ENCODE measurements at regions not wholly inside any gene's neighbourhood (a gene's known extent, or its start where the extent isn't known, plus 50 kb on each side); places are given as distances from the start of the nearest gene placed in this dataset.

- no peak for TF ChIP-seq CTCF (IDR thresholded peaks at IDR 0.05; ENCODE audit: control insufficient read depth, insufficient read depth, low read depth, low read length, missing control alignments)
Measured at GRCh38 chr16:7967996-7968509, 622.3 kb downstream of the TMEM114 start.

GRCh38 chr16:7964744-7965143 lies 625.6 kb downstream of the TMEM114 start:
- H3K4me3 ChIP-seq (ENCODE audit: control insufficient read depth, low read depth, low read length) = no peak overlapping the region
- TF ChIP-seq CTCF (IDR thresholded peaks at IDR 0.05; ENCODE audit: control insufficient read depth, insufficient read depth, low read depth, low read length, missing control alignments) = no peak
- DNase-seq (ENCODE audit: low read depth) = no peak

More at GRCh38 chr16:7967996-7968509, 622.3 kb downstream of the TMEM114 start:
- DNase-seq (ENCODE audit: low read depth) = no peak
- H3K4me3 ChIP-seq (ENCODE audit: control insufficient read depth, low read depth, low read length) = no peak overlapping the region

- H3K4me3 ChIP-seq (ENCODE audit: control insufficient read depth, low read depth, low read length) = no peak overlapping the region
- DNase-seq (ENCODE audit: low read depth) = no peak
- TF ChIP-seq CTCF (IDR thresholded peaks at IDR 0.05; ENCODE audit: control insufficient read depth, insufficient read depth, low read depth, low read length, missing control alignments) = no peak
Measured at GRCh38 chr16:7964167-7964566, 626.1 kb downstream of the TMEM114 start.

GRCh38 chr16:7962091-7962879 lies 628.0 kb downstream of the TMEM114 start:
- no peak overlapping the region for H3K4me3 ChIP-seq (ENCODE audit: control insufficient read depth, low read depth, low read length)
- DNase-seq (ENCODE audit: low read depth) = no peak
- no peak for TF ChIP-seq CTCF (IDR thresholded peaks at IDR 0.05; ENCODE audit: control insufficient read depth, insufficient read depth, low read depth, low read length, missing control alignments)

GRCh38 chr16:7957151-7957550 lies 624.5 kb downstream of the RBFOX1 start:
- TF ChIP-seq CTCF (IDR thresholded peaks at IDR 0.05; ENCODE audit: control insufficient read depth, insufficient read depth, low read depth, low read length, missing control alignments) = no peak
- no peak for DNase-seq (ENCODE audit: low read depth)
- H3K4me3 ChIP-seq (ENCODE audit: control insufficient read depth, low read depth, low read length) = no peak overlapping the region

GRCh38 chr16:7953360-7953759 lies 620.7 kb downstream of the RBFOX1 start:
- no peak for DNase-seq (ENCODE audit: low read depth)
- H3K4me3 ChIP-seq (ENCODE audit: control insufficient read depth, low read depth, low read length) = no peak overlapping the region
- no peak for TF ChIP-seq CTCF (IDR thresholded peaks at IDR 0.05; ENCODE audit: control insufficient read depth, insufficient read depth, low read depth, low read length, missing control alignments)
